ENCODE measurements at regions not wholly inside any gene's neighbourhood (a gene's known extent, or its start where the extent isn't known, plus 50 kb on each side); places are given as distances from the start of the nearest gene placed in this dataset.

GRCh38 chr10:114877301-114877644 lies 55.7 kb downstream of the FHIP2A start:
- Mint-ChIP-seq H3K36me3 (ENCODE audit: unreplicated experiment) (no peaks in the 10 kb centered on the region), H3K4me1 (ENCODE audit: low read depth, unreplicated experiment) (peaks cover 23% of the 10 kb centered on the region)

GRCh38 chr10:114879093-114879492 lies 57.5 kb downstream of the FHIP2A start:
- Mint-ChIP-seq H3K27ac (ENCODE audit: unreplicated experiment) (no peak overlapping the region), H3K36me3 (ENCODE audit: unreplicated experiment) (no peaks in the 10 kb centered on the region), H3K4me1 (ENCODE audit: low read depth, unreplicated experiment) (peaks cover 21% of the 10 kb centered on the region), H3K4me3 (ENCODE audit: unreplicated experiment) (no peak overlapping the region), H3K27me3 (ENCODE audit: unreplicated experiment) (peaks cover 8% of the 10 kb centered on the region), H3K9me3 (ENCODE audit: unreplicated experiment) (peaks cover 8% of the 10 kb centered on the region)
- TF ChIP-seq CTCF (IDR thresholded peaks at IDR 0.05; ENCODE audit: partially characterized antibody, unreplicated experiment) = no peak
- DNase-seq = no peak

More at GRCh38 chr10:114877301-114877644, 55.7 kb downstream of the FHIP2A start:
- no peak for DNase-seq
- no peak overlapping the region for H3K4me3 Mint-ChIP-seq (ENCODE audit: unreplicated experiment)
- peaks cover 6% of the 10 kb centered on the region for H3K27me3 Mint-ChIP-seq (ENCODE audit: unreplicated experiment)
- H3K27ac Mint-ChIP-seq (ENCODE audit: unreplicated experiment) = no peak overlapping the region
- peak; percentile 7 for TF ChIP-seq CTCF (IDR thresholded peaks at IDR 0.05; ENCODE audit: partially characterized antibody, unreplicated experiment)
- peaks cover 8% of the 10 kb centered on the region for H3K9me3 Mint-ChIP-seq (ENCODE audit: unreplicated experiment)

GRCh38 chr10:114879541-114880158 lies 58.1 kb downstream of the FHIP2A start:
- H3K27me3 Mint-ChIP-seq (ENCODE audit: unreplicated experiment) = peaks cover 8% of the 10 kb centered on the region
- peaks cover 20% of the 10 kb centered on the region for H3K4me1 Mint-ChIP-seq (ENCODE audit: low read depth, unreplicated experiment)
- no peak overlapping the region for H3K4me3 Mint-ChIP-seq (ENCODE audit: unreplicated experiment)
- no peak overlapping the region for H3K27ac Mint-ChIP-seq (ENCODE audit: unreplicated experiment)
- TF ChIP-seq CTCF (IDR thresholded peaks at IDR 0.05; ENCODE audit: partially characterized antibody, unreplicated experiment) = peak; percentile 69
- H3K9me3 Mint-ChIP-seq (ENCODE audit: unreplicated experiment) = peaks cover 8% of the 10 kb centered on the region
- DNase-seq = peak; percentile 76
- H3K36me3 Mint-ChIP-seq (ENCODE audit: unreplicated experiment) = no peaks in the 10 kb centered on the region

GRCh38 chr10:114881417-114881816 lies 56.6 kb upstream of the TRUB1 start:
- Mint-ChIP-seq H3K4me1 (ENCODE audit: low read depth, unreplicated experiment) (peaks cover 17% of the 10 kb centered on the region), H3K4me3 (ENCODE audit: unreplicated experiment) (no peak overlapping the region), H3K27me3 (ENCODE audit: unreplicated experiment) (peaks cover 6% of the 10 kb centered on the region), H3K9me3 (ENCODE audit: unreplicated experiment) (peaks cover 3% of the 10 kb centered on the region), H3K36me3 (ENCODE audit: unreplicated experiment) (no peaks in the 10 kb centered on the region), H3K27ac (ENCODE audit: unreplicated experiment) (no peak overlapping the region)
- no peak for DNase-seq
- TF ChIP-seq CTCF (IDR thresholded peaks at IDR 0.05; ENCODE audit: partially characterized antibody, unreplicated experiment) = no peak

GRCh38 chr10:114881901-114882300 lies 56.1 kb upstream of the TRUB1 start:
- no peak overlapping the region for H3K27ac Mint-ChIP-seq (ENCODE audit: unreplicated experiment)

More at GRCh38 chr10:114881901-114882300, 56.1 kb upstream of the TRUB1 start:
- peaks cover 4% of the 10 kb centered on the region for H3K27me3 Mint-ChIP-seq (ENCODE audit: unreplicated experiment)
- H3K9me3 Mint-ChIP-seq (ENCODE audit: unreplicated experiment) = peaks cover 3% of the 10 kb centered on the region
- H3K4me1 Mint-ChIP-seq (ENCODE audit: low read depth, unreplicated experiment) = peaks cover 15% of the 10 kb centered on the region
- no peaks in the 10 kb centered on the region for H3K36me3 Mint-ChIP-seq (ENCODE audit: unreplicated experiment)
- no peak for TF ChIP-seq CTCF (IDR thresholded peaks at IDR 0.05; ENCODE audit: partially characterized antibody, unreplicated experiment)
- no peak overlapping the region for H3K4me3 Mint-ChIP-seq (ENCODE audit: unreplicated experiment)
- no peak for DNase-seq

Data from glutamatergic neuron (in vitro differentiated cells).